PC-9 (cell line): ENCODE measurements at regions not wholly inside any gene's neighbourhood (a gene's known extent, or its start where the extent isn't known, plus 50 kb on each side); places are given as distances from the start of the nearest gene placed in this dataset.

Experiments
- EZH2 ChIP-seq: fragments of 200-600 bp; sonication (generic); IDR thresholded peaks from 2 replicates; pipeline ENCODE4 v1.8.0; 2017; ENCODE audit warnings: antibody characterized with exemption, low read depth
- TF ChIP-seq, protein P1 (sequence below): fragments of 200-600 bp; sonication (generic); conservative IDR thresholded peaks from 2 replicates; pipeline ENCODE4 v1.6.1; 2017; ENCODE audit warnings: mixed run types, antibody characterized with exemption, mild to moderate bottlenecking, moderate library complexity

DNA sequence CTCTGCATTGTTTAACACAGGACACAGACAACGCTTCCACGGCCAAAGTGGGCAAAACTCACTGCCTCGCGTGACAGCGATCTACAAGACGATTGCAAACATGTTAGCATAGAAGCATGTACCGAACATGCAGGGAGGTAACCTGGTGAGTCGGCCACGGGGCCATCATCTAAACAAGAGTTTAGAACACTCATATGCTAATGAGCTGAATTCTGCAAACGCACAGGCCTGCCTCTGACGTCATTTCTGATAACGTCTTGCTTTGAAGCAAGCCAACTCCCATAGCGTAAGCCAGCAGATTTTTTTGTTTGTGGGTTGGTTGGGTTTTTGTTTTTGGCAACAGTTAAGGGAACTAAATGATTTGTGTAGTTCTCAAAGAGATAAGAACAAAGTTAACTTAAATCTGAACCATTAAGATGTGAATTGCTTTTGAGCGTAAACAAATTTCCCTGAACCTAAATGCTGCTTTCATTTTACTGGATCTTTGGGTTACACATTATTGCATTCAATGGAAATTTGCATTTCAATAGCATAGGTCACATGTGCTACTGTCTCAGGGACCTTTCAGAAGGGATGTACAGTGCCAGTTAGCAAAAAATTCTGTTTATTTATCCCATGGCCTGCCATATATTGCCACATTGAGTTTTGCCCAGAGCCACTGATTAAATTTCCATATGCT lies 184.5 kb upstream of the PDE10A start:
- TF ChIP-seq, protein P1, sequence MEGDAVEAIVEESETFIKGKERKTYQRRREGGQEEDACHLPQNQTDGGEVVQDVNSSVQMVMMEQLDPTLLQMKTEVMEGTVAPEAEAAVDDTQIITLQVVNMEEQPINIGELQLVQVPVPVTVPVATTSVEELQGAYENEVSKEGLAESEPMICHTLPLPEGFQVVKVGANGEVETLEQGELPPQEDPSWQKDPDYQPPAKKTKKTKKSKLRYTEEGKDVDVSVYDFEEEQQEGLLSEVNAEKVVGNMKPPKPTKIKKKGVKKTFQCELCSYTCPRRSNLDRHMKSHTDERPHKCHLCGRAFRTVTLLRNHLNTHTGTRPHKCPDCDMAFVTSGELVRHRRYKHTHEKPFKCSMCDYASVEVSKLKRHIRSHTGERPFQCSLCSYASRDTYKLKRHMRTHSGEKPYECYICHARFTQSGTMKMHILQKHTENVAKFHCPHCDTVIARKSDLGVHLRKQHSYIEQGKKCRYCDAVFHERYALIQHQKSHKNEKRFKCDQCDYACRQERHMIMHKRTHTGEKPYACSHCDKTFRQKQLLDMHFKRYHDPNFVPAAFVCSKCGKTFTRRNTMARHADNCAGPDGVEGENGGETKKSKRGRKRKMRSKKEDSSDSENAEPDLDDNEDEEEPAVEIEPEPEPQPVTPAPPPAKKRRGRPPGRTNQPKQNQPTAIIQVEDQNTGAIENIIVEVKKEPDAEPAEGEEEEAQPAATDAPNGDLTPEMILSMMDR: no peak
- no peak for TF ChIP-seq EZH2
